NT2/D1 (cell line): ENCODE measurements at regions not wholly inside any gene's neighbourhood (a gene's known extent, or its start where the extent isn't known, plus 50 kb on each side); places are given as distances from the start of the nearest gene placed in this dataset.
"Not testable (repeated sequence)": the region's sequence is repeated elsewhere in the genome, so short reads cannot be mapped to it uniquely, and the experiment has no call there.

Source experiments
- SUZ12 ChIP-seq: IDR thresholded peaks from 2 replicates; pipeline ENCODE4 v1.6.1; 2011; ENCODE audit not compliant: insufficient read length, insufficient read depth; ENCODE audit errors: extremely low read depth
- YY1 ChIP-seq: IDR thresholded peaks from 2 replicates; pipeline ENCODE4 v1.6.1; 2011; ENCODE audit not compliant: insufficient read length, insufficient read depth
- ZNF274 ChIP-seq: IDR thresholded peaks from 2 replicates; pipeline ENCODE4 v1.6.1; 2011; ENCODE audit warnings: mild to moderate bottlenecking, low read depth, low read length

DNA sequence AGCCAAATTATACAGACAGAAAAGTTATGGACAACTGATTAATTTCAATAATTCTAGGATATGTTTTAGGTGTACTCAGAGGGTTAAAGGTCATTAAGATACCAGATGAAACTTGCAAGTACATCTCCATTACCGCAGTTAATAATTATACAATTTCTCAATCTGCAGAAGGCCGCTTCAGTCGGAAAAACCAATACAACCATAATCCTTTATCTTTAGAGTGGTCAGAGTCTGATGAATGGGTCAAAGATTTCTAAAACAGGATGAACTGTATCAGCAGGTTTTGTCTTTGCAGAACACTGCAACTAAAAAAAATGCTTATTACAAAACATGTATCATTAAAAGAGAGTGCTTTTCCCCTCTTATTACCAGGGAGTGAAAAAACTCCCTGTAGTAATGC lies 78.5 kb downstream of the SYT15 start:
- not testable (repeated sequence) for TF ChIP-seq SUZ12, YY1, ZNF274
